OCI-LY7 (cell line): ENCODE measurements at regions not wholly inside any gene's neighbourhood (a gene's known extent, or its start where the extent isn't known, plus 50 kb on each side); places are given as distances from the start of the nearest gene placed in this dataset.

Source experiments
- EZH2phosphoT487 ChIP-seq: fragments of 200-600 bp; sonication (generic); IDR thresholded peaks from 2 replicates; pipeline ENCODE4 v1.6.1; 2018; ENCODE audit warnings: low read depth, borderline replicate concordance, mild to moderate bottlenecking, mixed run types, antibody characterized with exemption, low read length, moderate library complexity, mixed read lengths
- TF ChIP-seq, protein P1 (sequence below): fragments of 200-600 bp; sonication (generic); conservative IDR thresholded peaks from 2 replicates; pipeline ENCODE4 v1.5.1; 2014; ENCODE audit warnings: mild to moderate bottlenecking, antibody characterized with exemption, low read length, moderate library complexity, mixed read lengths

DNA sequence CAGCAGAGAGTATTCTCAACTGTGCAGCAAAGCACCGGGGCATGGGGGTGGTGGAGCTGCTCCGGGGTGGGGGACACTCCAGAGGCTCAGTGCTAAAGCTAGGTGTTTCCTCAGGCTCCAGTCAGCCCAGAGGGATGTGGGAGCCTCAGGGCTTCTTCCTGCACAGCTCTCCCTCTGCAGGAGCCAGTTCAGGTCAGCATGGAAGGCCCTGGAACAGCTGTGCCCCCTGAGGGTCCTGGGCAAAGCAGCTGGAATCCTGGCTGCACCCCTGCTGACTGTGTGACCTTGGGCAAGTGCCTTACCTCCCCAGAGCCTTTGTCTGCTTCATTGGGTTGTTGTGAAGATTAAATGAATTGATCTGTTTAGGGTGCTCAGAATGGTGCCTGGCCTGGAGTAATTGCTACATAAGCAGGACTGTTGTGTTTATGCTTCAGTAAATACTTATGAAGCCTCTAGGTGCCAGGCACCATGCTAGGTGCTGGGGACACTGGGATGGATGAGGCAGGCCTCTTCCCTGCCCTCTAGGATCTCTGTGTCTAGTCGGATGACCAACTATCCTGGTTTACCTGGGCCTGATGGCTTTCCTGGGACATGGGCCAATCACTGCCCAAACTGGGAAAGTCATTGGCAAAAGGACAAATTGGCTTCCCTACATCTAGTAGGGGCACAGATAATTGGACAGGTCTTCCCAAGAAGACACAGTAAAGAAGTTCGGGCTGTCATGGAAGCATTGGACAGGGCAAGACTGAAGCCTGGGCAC, 64.2 kb upstream of the LCTL start:
- TF ChIP-seq, protein P1, sequence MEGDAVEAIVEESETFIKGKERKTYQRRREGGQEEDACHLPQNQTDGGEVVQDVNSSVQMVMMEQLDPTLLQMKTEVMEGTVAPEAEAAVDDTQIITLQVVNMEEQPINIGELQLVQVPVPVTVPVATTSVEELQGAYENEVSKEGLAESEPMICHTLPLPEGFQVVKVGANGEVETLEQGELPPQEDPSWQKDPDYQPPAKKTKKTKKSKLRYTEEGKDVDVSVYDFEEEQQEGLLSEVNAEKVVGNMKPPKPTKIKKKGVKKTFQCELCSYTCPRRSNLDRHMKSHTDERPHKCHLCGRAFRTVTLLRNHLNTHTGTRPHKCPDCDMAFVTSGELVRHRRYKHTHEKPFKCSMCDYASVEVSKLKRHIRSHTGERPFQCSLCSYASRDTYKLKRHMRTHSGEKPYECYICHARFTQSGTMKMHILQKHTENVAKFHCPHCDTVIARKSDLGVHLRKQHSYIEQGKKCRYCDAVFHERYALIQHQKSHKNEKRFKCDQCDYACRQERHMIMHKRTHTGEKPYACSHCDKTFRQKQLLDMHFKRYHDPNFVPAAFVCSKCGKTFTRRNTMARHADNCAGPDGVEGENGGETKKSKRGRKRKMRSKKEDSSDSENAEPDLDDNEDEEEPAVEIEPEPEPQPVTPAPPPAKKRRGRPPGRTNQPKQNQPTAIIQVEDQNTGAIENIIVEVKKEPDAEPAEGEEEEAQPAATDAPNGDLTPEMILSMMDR, result no peak
- TF ChIP-seq EZH2phosphoT487, result no peak
